Astrocyte of the cerebellum (primary cell): ENCODE measurements at regions not wholly inside any gene's neighbourhood (a gene's known extent, or its start where the extent isn't known, plus 50 kb on each side); places are given as distances from the start of the nearest gene placed in this dataset.
A peak's percentile ranks its signal among the peaks of the same experiment; 100 is the strongest.

Source experiments
- DNase-seq: peaks from one replicate; pipeline ENCODE4 v3.0.0-alpha.2; 2011; ENCODE audit warnings: low read depth
- H3K4me3 ChIP-seq: 2 replicates; pipeline ENCODE4 v1.5.1; 2011; ENCODE audit warnings: mild to moderate bottlenecking, low read depth, low read length, moderate library complexity
- in situ Hi-C: cut with HindIII; loops from 2 replicates; pipeline ENCODE4 v1.10.0; 2017; ENCODE audit warnings: low sequenced_read_pairs
- TF ChIP-seq, protein P1 (sequence below): IDR thresholded peaks from 2 replicates; pipeline ENCODE4 v1.5.1; 2012; ENCODE audit warnings: low read length, low read depth, moderate library complexity, mild to moderate bottlenecking; ENCODE audit errors: missing control alignments

DNA sequence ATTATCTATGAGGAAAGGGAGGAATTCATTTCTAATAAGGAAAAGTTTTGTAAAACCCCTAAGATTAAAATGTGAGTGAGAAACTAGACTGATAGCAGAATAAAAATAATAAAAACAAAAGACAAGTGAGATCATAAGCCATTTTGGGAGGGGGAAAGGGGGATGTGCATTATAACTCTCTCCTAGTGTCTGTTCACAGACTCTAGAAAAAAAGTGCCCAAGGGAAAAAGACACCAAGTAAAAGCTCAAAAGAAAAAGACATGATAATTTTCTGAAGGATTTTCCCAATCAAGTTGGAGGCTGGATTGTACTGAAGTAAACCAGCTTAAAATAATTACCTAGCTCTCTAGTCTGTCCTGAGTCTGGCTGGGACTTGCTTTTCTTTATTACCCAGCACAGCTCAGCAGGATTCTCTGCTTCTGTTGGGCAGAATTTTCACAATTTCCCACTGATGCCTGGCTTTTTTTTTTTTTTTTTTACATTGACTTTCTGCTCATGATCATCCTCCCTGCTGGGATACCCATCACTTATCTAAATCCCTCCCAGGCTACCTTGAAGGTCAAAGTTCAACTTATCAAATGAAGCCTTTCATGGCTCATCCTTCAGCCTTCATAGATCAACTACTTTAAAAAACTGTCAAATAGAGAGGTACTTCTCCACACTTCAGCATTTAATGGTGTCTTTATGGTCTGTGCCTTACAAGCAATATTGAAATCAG, 124.2 kb upstream of the KCNJ16 start:
- TF ChIP-seq, protein P1, sequence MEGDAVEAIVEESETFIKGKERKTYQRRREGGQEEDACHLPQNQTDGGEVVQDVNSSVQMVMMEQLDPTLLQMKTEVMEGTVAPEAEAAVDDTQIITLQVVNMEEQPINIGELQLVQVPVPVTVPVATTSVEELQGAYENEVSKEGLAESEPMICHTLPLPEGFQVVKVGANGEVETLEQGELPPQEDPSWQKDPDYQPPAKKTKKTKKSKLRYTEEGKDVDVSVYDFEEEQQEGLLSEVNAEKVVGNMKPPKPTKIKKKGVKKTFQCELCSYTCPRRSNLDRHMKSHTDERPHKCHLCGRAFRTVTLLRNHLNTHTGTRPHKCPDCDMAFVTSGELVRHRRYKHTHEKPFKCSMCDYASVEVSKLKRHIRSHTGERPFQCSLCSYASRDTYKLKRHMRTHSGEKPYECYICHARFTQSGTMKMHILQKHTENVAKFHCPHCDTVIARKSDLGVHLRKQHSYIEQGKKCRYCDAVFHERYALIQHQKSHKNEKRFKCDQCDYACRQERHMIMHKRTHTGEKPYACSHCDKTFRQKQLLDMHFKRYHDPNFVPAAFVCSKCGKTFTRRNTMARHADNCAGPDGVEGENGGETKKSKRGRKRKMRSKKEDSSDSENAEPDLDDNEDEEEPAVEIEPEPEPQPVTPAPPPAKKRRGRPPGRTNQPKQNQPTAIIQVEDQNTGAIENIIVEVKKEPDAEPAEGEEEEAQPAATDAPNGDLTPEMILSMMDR, result no peak
- in situ Hi-C loops, result no loop called here
- no peak for DNase-seq
- H3K4me3 ChIP-seq, result no peak overlapping the region

DNA sequence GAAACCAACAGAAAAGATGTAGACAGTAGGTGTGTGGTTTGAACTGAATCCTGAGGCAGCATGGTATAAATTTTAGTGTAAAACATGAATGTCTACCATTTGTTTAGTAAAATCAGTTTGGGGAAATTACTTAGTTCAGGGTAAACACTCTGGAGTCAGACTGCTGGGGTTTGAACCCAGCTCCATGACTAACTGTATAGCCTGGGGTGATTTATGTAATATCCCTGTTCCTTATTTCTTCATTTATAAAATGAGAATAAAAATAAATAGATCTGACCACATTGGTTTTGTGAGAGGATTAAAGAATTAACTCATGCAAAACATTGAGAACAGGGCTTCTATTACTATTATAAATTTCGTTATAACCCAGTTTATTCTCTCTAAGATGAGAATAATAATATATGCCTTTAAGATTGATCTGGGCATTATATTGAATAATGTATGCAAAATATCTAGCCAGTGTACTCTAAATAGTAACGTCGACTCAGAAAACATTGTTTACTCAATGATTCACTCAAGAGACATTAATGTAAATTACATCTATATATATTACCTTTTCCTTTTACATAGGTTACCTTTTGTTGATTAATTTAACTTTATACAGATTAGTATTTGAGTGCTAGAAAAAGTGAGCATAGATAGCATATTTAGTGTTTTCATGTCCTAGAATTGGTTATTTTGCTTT, 120.6 kb upstream of the KCNJ16 start:
- no peak overlapping the region for H3K4me3 ChIP-seq
- in situ Hi-C loops, result no loop called here
- TF ChIP-seq, protein P1, result no peak
- no peak for DNase-seq

DNA sequence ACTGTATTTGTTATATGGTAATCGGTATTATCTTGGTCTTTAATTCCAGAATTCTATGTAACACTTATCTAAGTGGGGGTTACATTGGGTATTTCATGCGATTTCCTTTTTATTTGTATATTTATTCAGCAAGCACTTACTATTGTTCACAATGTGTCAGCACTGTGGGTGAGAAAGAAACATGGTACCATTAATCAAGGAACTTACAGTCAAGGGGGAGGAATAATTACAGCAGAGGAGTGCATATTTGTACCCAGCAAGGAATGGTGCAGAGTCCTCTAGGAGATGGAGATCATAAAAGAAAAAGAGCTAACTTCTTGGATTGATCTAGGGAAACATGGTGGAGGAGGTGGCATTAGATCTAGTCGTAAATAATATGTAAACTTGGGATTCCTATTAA, 117.0 kb upstream of the KCNJ16 start:
- in situ Hi-C loops, result no loop called here
- DNase-seq, result no peak
- TF ChIP-seq, protein P1, result no peak
- no peak overlapping the region for H3K4me3 ChIP-seq

DNA sequence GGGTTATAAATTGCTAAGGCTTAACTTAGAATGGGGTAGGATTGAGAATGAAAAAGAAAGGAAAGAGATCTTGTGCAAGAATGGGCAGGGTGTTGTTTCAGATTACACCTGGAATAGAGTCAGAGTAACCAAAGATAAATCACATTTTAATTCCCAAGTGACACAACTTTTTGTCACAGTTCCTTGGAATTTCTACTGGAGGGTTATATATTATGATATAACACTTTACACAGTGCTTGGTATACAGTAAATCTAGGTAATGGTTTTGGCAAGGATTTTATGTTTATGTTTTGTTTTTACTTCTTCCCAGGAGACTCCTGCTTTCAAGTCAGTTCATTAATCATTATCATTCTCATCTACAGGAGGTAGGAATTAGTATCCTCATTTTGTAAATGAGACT, 115.7 kb upstream of the KCNJ16 start:
- in situ Hi-C loops, result no loop called here
- TF ChIP-seq, protein P1, result no peak
- DNase-seq, result peak; percentile 39
- H3K4me3 ChIP-seq, result no peak overlapping the region

DNA sequence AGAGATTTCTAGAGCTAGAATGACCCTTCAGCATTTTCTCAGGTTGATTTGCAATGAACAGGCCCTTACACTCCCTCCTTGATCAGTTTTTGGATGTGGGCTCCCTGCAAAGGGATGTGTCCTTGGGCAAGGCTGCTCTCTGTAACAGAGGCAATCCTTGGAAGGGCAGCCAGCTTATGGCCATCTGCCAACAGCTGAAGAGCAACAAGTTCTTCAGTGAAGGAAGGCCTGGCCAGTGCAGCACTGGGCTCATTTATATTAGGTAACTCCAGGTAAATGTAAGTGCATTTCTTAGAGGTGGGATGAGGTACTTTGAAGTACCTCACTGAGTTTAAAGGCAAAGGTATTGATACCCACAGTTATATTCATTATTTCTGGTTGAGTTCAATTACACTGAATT, 114.3 kb upstream of the KCNJ16 start:
- DNase-seq, result no peak
- H3K4me3 ChIP-seq, result no peak overlapping the region
- TF ChIP-seq, protein P1, result no peak
- in situ Hi-C loops, result no loop called here

DNA sequence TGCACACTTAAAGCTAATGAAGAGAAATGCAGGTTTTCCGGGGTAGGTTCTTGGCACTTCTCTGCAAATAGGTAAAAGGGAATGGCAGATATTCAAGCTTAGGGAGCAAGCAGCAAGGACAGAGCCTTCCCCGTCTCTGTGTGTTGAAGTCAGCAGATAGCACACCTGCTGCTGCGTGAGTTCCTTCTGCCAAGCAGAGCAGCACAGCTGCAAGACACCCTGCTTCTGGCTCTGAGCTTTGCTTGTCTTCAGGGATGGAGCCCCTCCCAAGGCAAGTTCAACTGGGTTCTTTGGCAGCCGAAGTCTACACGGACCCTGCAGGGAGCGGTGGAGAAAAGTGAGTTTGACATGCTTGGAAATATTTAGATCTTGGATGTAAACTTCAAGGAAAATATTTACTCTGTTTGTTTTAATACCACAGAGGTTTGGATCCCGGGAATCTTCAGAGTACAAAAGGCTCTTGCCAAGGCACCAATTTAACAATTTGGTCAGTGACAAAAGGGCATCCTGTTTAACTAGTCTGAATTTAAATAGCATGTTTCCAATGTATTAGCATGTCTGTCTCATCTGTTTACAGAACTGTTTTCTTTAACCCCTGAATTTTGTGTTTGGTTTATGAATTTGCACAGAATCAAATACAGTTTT, 113.4 kb upstream of the KCNJ16 start:
- TF ChIP-seq, protein P1, result no peak
- peak; percentile 52 for DNase-seq
- in situ Hi-C loops, result no loop called here
- no peak overlapping the region for H3K4me3 ChIP-seq
